ENCODE measurements at regions not wholly inside any gene's neighbourhood (a gene's known extent, or its start where the extent isn't known, plus 50 kb on each side); places are given as distances from the start of the nearest gene placed in this dataset.

GRCh38 chrX:10893366-10893765, 217.8 kb upstream of the HCCS start:
- TF ChIP-seq, protein P1, sequence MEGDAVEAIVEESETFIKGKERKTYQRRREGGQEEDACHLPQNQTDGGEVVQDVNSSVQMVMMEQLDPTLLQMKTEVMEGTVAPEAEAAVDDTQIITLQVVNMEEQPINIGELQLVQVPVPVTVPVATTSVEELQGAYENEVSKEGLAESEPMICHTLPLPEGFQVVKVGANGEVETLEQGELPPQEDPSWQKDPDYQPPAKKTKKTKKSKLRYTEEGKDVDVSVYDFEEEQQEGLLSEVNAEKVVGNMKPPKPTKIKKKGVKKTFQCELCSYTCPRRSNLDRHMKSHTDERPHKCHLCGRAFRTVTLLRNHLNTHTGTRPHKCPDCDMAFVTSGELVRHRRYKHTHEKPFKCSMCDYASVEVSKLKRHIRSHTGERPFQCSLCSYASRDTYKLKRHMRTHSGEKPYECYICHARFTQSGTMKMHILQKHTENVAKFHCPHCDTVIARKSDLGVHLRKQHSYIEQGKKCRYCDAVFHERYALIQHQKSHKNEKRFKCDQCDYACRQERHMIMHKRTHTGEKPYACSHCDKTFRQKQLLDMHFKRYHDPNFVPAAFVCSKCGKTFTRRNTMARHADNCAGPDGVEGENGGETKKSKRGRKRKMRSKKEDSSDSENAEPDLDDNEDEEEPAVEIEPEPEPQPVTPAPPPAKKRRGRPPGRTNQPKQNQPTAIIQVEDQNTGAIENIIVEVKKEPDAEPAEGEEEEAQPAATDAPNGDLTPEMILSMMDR (IDR thresholded peaks at IDR 0.05), result no peak
- TF ChIP-seq POLR2A (IDR thresholded peaks at IDR 0.05), result no peak

All from esophagus squamous epithelium (tissue), 4 donors.